Cardiac fibroblast (primary cell): ENCODE measurements at regions not wholly inside any gene's neighbourhood (a gene's known extent, or its start where the extent isn't known, plus 50 kb on each side); places are given as distances from the start of the nearest gene placed in this dataset.
A peak's percentile ranks its signal among the peaks of the same experiment; 100 is the strongest.

Experiments
- DNase-seq, 2 donors: peaks; one replicate each; pipeline versions ENCODE4 v3.0.0 to v3.0.0-alpha.2; 2010; ENCODE audit warnings: low read depth in 2 of 2
- H3K4me3 ChIP-seq, 2 donors: replicated peaks in 1 of 2; 1 replicate in 1 of 2; 2 replicates in 1 of 2; pipeline ENCODE4 v1.5.1; 2011; ENCODE audit warnings: low read depth in 2 of 2, low read length in 2 of 2, mild to moderate bottlenecking in 2 of 2, moderate library complexity in 1 of 2
- CTCF ChIP-seq: IDR thresholded peaks from one replicate; pipeline ENCODE4 v1.5.1; 2011; ENCODE audit warnings: low read depth, mild to moderate bottlenecking, low read length, inconsistent platforms

- no peak for DNase-seq
- no peak overlapping the region for H3K4me3 ChIP-seq
- no peak for TF ChIP-seq CTCF
Measured at GRCh38 chr6:93731306-93731705, 311.9 kb upstream of the EPHA7 start.

GRCh38 chr6:93728150-93728549 lies 308.8 kb upstream of the EPHA7 start:
- no peak for DNase-seq
- TF ChIP-seq CTCF: no peak
- H3K4me3 ChIP-seq: no peak overlapping the region

- H3K4me3 ChIP-seq: no peak overlapping the region
- TF ChIP-seq CTCF: no peak
- peak in 1 of 2 donors; percentile 6 for DNase-seq
Measured at GRCh38 chr6:93727447-93727846, 308.1 kb upstream of the EPHA7 start.

- peak; percentile 51 to 67 for DNase-seq
- peak; percentile 71 for TF ChIP-seq CTCF
- H3K4me3 ChIP-seq: no peak overlapping the region
Measured at GRCh38 chr6:93721386-93722048, 302.2 kb upstream of the EPHA7 start.

- H3K4me3 ChIP-seq: no peak overlapping the region
- no peak for DNase-seq
Measured at GRCh38 chr6:93713974-93714373, 294.6 kb upstream of the EPHA7 start.

GRCh38 chr6:93703431-93703830 lies 284.1 kb upstream of the EPHA7 start:
- TF ChIP-seq CTCF: no peak
- H3K4me3 ChIP-seq: no peak overlapping the region
- DNase-seq: no peak

More at GRCh38 chr6:93713974-93714373, 294.6 kb upstream of the EPHA7 start:
- no peak for TF ChIP-seq CTCF

- no peak for TF ChIP-seq CTCF
- no peak overlapping the region for H3K4me3 ChIP-seq
- peak; percentile 57 to 74 for DNase-seq
Measured at GRCh38 chr6:93701526-93701925, 282.2 kb upstream of the EPHA7 start.
